CD4-positive, alpha-beta T cell treated with Interleukin-12 subunit alpha and Interleukin-12 subunit beta, for 1 hour (primary cell): ENCODE measurements at regions not wholly inside any gene's neighbourhood (a gene's known extent, or its start where the extent isn't known, plus 50 kb on each side); places are given as distances from the start of the nearest gene placed in this dataset.
"Not testable (repeated sequence)": the region's sequence is repeated elsewhere in the genome, so short reads cannot be mapped to it uniquely, and the experiment has no call there.

Experiments used
- DNase-seq: peaks from one replicate; pipeline ENCODE4 v3.0.0-alpha.2; 2020

DNA sequence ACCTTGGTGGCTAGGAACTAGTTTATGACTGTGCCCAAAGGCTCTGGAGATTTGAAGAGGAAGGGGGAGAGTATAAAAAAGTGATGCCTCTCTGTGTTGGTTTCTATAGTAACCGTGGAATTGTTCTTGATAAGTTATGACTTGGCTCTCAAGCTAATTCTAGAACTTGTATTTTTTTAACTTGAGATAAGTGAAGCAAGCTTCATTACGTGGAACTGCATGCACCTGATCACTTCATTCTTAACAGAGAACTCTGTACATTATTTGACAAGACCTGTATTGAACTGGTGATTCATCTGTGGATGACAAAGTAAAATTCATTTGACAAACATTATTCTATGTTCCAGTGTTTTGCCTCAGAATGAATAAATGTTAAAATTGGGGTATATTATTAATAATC is 1452.2 kb downstream of the REEP3 start:
- DNase-seq, result no peak

DNA sequence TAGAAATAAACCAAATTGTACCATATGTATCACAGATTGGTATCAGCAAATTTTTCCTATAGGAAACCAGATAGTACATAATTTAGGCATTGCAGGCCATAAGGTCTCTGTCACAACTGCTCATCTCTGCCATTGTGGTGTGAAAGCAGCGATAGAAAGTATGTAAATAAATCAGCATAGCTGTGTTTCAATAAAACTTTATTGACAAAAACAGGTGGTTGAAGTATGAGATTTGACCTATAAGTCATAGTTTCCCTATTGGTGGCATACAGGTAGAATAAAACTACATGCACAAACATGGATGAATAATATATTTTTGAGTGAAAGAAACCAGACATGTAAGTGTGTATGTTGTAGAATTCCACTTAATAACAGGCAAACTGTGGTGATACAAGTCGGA is 1454.9 kb downstream of the REEP3 start:
- no peak for DNase-seq

DNA sequence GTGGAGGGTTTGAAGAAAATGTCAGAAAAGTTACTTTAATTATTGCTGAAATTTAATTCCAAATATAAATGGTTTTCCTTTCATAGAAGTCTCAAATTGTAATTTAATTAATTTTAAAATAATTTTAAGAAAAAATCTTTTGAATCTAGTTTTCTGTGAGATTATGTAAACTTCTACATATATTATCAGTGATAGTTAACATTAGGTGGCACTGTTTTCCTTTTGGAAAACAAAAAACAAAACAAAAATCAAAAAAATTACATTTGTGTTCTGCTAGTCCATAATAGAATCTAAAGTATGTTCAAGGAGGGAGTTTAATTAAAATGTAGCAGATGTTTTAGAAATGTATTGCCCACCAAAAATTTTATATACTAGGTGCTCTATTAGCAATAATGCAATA is 1456.7 kb downstream of the REEP3 start:
- DNase-seq, result no peak

GRCh38 chr10:64996886-64997285 is 1475.7 kb downstream of the REEP3 start:
- DNase-seq, result no peak

- DNase-seq, result no peak
Measured at GRCh38 chr10:65010845-65011244, 1489.6 kb downstream of the REEP3 start.

DNA sequence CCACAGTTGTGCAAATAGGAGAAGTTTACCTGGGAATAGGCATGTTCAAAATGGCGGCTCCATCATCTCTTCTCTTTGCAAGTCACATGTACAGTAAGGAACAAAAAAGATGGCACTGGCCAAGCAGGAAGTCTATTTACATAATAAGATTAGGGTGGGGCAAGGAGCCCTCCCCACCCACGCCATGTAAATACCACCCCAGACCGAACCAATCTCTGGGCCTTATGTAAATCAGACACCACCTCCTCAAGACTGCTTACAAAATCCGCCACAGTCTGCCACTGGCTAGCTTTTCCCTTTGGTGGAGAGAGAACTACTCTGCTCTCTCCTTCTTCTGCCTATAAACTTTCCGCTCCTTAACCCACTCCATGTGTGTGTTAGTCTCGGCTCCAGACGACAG is 1496.3 kb downstream of the REEP3 start:
- no peak for DNase-seq

DNA sequence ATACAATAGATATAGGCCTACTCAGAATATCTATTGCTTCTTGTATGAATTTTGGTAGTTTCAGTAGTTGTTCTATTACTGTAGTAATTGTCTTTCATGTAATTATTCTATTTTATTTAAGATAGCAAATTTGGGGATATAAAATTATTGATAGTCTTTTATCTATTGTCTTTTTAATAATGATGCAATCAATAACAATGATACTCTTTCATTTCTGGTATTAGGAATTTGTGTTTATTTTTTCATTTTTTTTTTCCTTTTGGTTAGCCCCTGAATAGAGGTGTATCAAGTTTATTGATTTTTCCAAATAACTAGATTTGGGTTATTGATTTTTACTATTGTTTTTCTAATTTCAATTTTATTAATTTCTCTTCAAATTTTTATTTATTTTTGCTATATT is 1503.7 kb downstream of the REEP3 start:
- no peak for DNase-seq

DNA sequence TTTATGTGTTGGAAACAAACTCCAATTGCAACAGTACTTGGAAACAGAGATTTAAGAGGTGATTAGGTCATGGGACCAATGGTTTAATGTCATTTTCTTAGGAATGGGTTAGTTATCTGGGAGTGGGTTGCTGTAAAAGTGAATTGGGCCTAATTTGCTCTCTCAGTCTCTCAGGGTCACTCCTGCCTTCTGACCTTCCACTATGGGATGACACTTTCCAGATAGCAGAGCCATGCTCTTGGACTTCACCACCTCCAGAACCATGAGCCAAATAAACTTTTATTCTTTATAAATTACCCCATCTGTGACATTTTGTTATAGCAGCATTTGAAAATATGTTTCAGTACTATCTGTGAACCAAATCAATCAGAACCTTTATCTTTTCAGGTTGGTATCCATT is 1509.1 kb downstream of the REEP3 start:
- DNase-seq, result no peak

- no peak for DNase-seq
Measured at GRCh38 chr10:65032867-65033769, 1511.9 kb downstream of the REEP3 start.

GRCh38 chr10:65033957-65034356 is 1512.8 kb downstream of the REEP3 start:
- no peak for DNase-seq

DNA sequence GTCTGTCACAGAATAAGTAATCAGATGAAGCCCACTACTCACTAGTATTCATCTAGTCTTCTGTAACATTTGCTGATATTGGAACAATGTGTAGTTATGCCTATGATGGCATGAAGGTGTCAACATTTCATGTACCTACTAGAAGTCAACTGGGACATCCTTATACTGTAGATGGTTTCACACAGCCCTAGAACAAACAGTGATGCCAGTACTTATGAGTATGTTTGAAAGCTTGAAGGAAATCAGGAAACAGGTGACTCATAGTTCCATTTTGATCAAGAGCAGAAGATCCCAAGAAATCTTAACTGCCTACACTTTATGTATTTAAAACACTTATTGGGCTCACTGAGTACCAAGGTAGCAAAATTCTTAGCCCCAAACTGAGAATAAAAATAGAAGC is 1519.6 kb downstream of the REEP3 start:
- DNase-seq, result no peak

DNA sequence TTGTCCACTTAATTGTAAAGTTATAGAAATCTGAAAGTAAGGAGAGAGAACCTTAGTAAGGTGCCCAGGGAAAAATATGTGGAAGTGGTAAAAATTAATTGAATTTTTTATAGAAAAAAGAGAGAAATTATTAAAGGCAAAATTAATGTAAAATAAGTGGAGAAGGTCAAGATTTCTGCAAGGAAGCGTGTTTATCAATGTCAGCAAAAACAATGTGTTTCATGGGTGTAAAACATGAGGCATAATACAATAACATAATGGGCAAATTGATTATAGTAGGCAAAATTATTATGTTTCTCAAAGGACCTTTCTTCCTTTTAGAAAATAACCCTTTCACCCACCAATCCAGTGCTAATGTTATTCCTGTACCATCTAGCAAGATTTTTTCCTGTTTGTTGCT is 1520.1 kb downstream of the REEP3 start:
- DNase-seq, result no peak

DNA sequence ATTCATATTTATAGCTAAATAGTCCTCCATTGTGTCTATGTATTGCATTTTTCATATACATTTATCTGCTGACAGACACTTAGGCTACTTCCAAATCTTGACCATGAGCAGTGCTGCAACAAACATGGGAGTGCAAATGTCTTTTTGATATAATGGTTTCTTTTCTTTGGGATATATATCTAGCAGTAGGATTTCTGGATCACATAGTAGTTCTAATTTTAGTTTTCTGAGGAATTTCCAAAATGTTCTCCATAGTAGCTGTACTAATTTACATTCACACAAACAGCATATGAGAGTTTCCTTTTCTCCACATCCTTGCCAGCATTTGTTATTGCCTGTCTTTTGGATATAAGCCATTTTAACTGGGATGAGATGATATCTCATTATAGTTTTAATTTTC is 1521.3 kb downstream of the REEP3 start:
- DNase-seq, result no peak

DNA sequence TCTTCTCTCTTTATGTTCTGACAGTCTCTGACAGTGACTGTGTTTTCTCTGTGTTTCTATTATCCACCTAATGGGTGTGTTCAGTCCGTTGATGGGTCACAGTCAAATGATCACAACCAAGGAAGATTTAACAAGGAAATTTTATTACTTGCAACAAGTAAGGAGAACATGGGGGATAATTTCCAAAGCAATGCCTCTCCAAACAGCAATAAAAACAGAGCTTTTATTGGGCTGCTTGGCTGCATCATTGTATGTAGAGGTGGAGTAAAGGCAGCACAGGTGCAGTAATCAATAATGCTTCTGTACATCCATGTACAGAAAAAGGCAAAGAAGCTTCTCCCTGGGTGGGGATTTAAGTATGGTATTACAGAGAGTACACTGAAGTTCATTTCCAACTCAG is 1525.6 kb downstream of the REEP3 start:
- DNase-seq, result no peak

- DNase-seq, result not testable (repeated sequence)
Measured at GRCh38 chr10:65052111-65052510, 1530.9 kb downstream of the REEP3 start.

DNA sequence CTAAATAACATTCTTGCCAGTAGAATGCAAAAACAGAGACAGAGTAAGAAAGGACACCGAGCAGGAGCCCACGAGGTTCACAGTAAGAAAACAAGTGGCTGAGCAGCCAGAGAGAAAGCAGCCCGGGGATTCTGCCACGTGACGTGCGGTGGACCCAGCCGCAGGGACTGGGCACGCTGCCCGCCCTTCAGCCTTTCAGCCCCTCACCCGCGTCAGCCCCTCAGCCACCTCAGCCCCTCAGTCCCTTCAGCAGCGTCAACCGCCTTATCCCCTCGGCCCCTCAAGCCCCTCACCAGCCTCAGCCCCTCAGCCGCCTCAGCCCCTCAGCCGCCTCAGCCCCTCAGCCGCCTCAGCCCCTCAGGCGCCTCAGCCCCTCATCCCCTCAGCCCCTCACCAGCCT is 1532.2 kb downstream of the REEP3 start:
- DNase-seq, result not testable (repeated sequence)

- DNase-seq, result not testable (repeated sequence)
Measured at GRCh38 chr10:65053831-65054351, 1532.7 kb downstream of the REEP3 start.

DNA sequence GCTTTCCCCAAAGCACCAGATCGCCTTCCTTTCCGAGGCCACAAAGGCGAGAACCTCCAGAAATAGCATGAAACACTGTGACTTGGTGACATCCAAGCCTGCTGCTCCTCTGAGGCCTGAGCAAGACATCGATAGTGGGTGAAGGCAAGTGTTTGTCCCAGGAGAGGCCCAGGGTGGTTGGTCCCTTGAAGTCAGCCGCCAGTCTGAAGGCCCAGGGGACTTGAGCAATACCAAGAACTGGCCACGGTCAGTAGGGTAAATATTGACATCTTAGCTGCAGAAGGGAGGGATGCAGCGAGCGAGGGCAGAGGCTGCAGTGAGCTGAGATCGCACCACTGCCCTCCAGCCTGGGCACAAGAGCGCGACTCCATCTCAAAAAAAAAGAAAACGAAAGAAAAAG is 1533.5 kb downstream of the REEP3 start:
- DNase-seq, result not testable (repeated sequence)

GRCh38 chr10:65065278-65065677 is 1544.1 kb downstream of the REEP3 start:
- DNase-seq, result no peak

GRCh38 chr10:65083222-65083621 is 1562.0 kb downstream of the REEP3 start:
- no peak for DNase-seq

DNA sequence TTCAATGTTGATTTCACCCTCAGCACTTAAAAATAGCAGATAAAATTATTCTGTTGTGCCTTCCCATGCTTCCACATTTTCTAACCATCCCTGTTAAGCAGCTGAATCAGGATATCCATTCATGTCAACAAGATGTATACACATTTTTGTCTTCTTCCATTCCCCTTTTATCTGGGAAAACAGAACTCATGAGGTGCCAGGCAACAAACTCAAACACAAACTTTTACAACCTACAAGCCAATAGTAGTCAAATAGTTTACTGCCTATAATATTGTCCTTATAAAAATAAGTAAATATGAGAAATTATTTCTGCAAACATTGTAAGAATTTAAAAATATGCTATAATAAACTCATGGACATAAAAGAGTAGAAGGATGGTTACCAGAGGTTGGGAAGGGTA is 1569.8 kb downstream of the REEP3 start:
- no peak for DNase-seq

- DNase-seq, result no peak
Measured at GRCh38 chr10:65100146-65100545, 1578.9 kb downstream of the REEP3 start.

GRCh38 chr10:65100881-65101280 is 1579.7 kb downstream of the REEP3 start:
- not testable (repeated sequence) for DNase-seq

DNA sequence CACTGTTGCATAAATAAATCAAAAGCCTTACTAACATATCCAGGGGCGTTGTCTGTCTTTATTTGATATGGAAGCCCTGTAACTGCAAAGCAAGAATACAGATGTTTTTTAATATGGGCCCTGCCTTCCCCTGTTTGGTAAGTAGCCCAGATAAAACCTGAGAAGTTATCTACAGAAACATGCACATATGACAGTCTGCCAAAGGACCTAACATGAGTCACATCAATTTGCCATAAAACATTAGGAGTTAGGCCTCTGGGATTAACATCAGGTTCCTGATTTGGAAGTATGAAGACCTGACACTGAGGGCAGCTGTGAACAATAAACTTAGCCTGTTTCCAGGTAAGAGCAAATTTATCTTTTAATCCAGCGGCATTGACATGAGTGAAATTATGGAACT is 1588.8 kb downstream of the REEP3 start:
- no peak for DNase-seq

DNA sequence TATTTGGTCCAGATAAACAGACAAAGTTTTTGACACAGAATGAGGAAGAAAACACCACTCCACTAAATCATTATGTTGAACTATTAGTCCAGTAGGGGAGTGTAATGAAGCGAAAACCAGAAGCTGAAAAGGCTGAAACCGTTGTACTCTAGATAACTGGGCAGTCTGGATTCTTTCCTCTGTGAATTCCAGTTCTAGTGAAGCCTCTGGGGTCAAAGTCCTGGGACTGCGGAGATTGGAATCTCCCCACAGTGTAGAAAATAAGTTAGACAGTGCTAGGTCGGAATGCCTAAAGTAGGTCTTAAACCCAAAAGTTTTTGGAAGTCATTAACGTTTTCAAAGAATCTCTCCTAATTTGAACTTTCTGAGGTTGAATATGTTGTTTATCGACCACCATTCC is 1589.9 kb downstream of the REEP3 start:
- DNase-seq, result not testable (repeated sequence)
